HG03159 (cell line): ENCODE measurements at regions not wholly inside any gene's neighbourhood (a gene's known extent, or its start where the extent isn't known, plus 50 kb on each side); places are given as distances from the start of the nearest gene placed in this dataset.
"Not testable (repeated sequence)": the region's sequence is repeated elsewhere in the genome, so short reads cannot be mapped to it uniquely, and the experiment has no call there.

Source experiments
- ATAC-seq: cut with Tn5 transposase; IDR thresholded peaks from one replicate; pipeline ENCODE4 v1.9.1; 2021; ENCODE audit warnings: mild to moderate bottlenecking, moderate library complexity; ENCODE audit not compliant: unreplicated experiment

GRCh38 chr10:63994371-63994770, 473.2 kb downstream of the REEP3 start:
- ATAC-seq = no peak

GRCh38 chr10:64007157-64007556, 486.0 kb downstream of the REEP3 start:
- no peak for ATAC-seq

- ATAC-seq = no peak
Observed at GRCh38 chr10:64010711-64011110, 489.5 kb downstream of the REEP3 start.

GRCh38 chr10:64011912-64012714, 490.9 kb downstream of the REEP3 start:
- no peak for ATAC-seq

GRCh38 chr10:64014281-64014680, 493.1 kb downstream of the REEP3 start:
- no peak for ATAC-seq

GRCh38 chr10:64023926-64024470, 502.8 kb downstream of the REEP3 start:
- ATAC-seq = no peak

DNA sequence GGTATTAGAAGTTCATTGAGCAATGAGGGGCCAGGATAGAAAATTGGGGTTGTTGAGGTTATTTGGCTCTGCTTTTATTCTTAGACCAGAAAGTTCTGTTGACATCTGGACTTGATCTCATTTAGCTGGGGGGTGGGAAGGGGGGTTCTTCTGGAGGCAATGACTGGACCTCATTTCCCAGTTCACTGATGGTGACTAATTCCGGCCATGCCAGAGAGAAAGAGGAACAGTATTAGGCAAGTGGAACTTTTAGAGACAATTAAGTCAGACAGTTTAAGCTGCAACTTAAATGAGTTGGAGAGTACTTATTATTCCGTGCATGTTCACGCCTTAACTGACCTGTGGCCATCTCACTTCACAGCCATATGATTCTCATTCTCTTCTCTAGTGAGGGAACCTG, 512.5 kb downstream of the REEP3 start:
- no peak for ATAC-seq

GRCh38 chr10:64036321-64036930, 515.2 kb downstream of the REEP3 start:
- no peak for ATAC-seq

DNA sequence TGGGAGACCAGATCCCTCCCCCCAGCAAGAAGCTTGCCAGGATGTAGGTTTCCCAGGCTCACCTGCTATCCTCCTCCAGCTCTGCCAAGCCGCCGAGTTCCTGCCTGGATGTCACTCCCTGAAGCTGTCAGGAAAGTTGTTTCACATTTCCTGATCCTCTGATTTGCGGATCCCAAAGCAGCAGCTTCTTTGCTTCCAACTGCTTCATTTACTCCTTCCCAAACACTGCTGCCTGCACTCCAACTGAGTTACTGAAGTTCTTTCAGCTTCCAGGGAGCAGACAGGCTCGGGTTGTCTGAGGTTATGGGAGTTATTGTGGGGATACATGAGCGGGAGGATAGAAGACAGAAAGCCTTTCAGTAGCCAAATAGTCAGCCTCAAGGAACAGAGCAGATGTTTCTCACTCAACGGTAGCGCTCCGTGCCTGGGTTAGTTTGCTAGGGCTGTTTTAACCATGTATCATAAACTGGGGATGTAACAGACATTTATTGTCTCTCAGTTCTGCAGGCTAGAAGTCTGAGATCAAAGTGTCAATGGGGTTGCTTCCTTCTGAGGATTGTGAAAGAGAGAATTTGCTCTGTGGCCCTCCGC, 516.0 kb downstream of the REEP3 start:
- no peak for ATAC-seq

- no peak for ATAC-seq
Observed at GRCh38 chr10:64038107-64038506, 516.9 kb downstream of the REEP3 start.

- no peak for ATAC-seq
Observed at GRCh38 chr10:64039198-64039597, 518.0 kb downstream of the REEP3 start.

DNA sequence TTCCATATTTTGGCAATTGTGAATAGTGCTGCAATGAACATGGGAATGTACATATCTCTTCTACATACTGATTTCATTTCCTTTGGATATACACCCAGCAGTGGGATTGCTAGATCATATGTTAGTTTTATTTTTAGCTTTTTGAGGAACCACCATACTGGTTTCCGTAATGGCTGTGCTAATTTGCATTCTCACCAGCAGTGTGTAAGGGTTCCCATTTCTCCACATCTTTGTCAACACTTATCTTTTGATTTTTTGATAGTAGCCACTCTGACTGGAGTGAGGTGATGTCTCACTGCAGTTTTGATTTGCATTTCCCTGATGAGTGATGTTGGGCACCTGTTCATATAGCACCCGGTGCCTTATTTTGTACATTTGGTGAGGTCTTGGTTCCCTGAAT, 519.6 kb downstream of the REEP3 start:
- ATAC-seq = peak; percentile 15

DNA sequence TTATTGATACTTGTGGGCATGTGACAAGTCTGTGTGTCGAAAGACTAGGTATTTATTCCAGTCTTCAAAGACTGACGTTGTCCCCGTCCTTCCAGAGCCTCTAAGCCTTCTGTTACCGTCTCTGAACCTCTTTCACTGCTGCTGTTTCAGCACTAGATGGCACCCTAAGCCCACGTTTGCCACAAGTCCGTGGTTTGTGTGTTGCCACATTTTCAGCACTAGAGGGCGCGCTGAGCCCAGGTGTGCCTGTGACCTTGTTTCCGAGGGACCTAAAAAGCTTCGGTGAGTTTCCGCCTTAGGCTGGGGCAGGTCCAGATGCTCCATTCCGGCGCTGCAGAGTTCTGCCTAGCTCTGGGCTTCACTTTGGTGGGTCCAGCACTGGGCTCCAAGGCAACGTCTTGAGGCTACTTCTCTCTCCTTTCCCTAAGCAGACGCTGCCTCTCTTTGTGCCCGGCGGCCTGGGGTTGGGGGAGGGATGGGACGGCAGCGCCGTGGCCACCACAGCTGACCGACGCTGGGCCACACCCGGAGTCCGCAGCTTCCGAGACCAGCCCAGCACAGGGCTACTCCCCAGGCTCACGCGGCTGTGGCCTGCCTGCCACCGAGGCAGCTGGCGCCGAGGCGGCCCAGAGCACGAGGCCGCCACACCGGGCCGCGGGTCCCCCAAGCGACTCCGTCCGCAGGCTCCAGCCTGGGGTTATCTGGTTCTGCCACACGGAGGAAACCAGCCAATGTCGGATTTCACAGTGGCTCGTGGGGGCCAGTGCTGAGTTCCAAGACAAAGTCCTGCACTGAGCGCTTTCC, 520.2 kb downstream of the REEP3 start:
- ATAC-seq = peak; percentile 95

- ATAC-seq = no peak
Observed at GRCh38 chr10:64041989-64042490, 520.8 kb downstream of the REEP3 start.

DNA sequence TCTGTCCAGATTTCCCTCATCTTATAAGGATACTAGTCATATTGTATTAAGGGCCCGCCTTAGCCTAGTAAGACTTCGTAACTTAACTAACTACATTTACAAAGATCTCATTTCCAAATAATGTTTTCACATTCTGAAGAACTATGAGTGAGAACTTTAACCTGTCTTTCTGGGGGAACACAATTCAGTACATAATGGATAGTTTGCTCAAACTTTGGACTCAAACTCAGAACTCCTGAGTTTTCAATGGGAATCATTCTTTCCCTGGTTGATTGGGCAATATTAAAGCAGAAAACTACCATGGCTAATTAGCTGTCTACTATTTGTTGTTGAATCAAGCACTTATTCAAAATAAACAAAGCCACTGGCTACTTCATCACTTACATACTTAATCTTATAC, 522.9 kb downstream of the REEP3 start:
- ATAC-seq = no peak

- ATAC-seq = not testable (repeated sequence)
Observed at GRCh38 chr10:64044957-64045632, 523.9 kb downstream of the REEP3 start.

GRCh38 chr10:64054392-64054791, 533.2 kb downstream of the REEP3 start:
- ATAC-seq = no peak

GRCh38 chr10:64059884-64060283, 538.7 kb downstream of the REEP3 start:
- no peak for ATAC-seq

GRCh38 chr10:64060389-64060788, 539.2 kb downstream of the REEP3 start:
- ATAC-seq = no peak

DNA sequence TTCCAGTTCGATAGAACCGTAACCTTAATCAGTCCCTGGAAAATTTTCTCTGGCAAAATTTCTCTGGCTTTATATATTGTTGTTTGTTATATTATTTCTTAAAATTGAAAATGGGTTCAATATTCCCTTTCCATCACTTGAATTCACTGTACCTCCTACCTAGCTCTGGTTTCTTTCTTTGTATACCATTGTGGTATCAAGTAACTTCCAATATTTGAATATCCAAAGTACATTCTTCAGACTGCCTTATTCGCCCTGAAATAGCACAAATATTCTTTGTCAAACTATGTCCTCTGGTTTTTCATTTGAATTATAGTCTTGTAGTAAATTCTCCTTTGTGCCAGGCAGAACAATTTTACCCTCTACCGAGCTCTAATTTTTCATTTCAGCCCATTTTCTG, 541.6 kb downstream of the REEP3 start:
- no peak for ATAC-seq
